ENCODE measurements at regions not wholly inside any gene's neighbourhood (a gene's known extent, or its start where the extent isn't known, plus 50 kb on each side); places are given as distances from the start of the nearest gene placed in this dataset.

GRCh38 chr4:140289486-140289885 is 84.0 kb upstream of the SCOC start:
- Histone ChIP-seq H3K9ac (ENCODE audit: control insufficient read depth, insufficient read depth, low read length) (no peak overlapping the region), H3K4me3 (no peak overlapping the region), H3K4me2 (ENCODE audit: control insufficient read depth, insufficient read depth) (no peak overlapping the region), H3K27ac (ENCODE audit: control insufficient read depth, insufficient read depth) (no peak overlapping the region), H4K20me1 (ENCODE audit: control insufficient read depth, insufficient read depth) (no peaks in the 10 kb centered on the region), H2AFZ (ENCODE audit: control insufficient read depth, low read depth, low read length) (no peak overlapping the region), H3K9me3 (replicated peaks; ENCODE audit: control insufficient read depth, insufficient read depth, low read length) (no peaks in the 10 kb centered on the region), H3K4me1 (ENCODE audit: control insufficient read depth, insufficient read depth, low read length) (no peaks in the 10 kb centered on the region), H3K36me3 (ENCODE audit: control insufficient read depth in 2 of 2, insufficient read depth in 2 of 2, low read length in 1 of 2) (no peaks in the 10 kb centered on the region), H3K79me2 (ENCODE audit: control insufficient read depth, insufficient read depth, low read length) (no peaks in the 10 kb centered on the region), H3K27me3 (replicated peaks in 1 of 2; ENCODE audit: control insufficient read depth in 2 of 2, insufficient read depth in 2 of 2, low read length in 1 of 2) (no peaks in the 10 kb centered on the region; a peak in 1 of 4 replicates)
- RAD21 ChIA-PET (ENCODE audit: unreplicated experiment), result no interaction called here
- CTCF ChIA-PET, result no interaction called here
- no peak for ATAC-seq
- no TSS peak for BruUV-seq (replicated peaks)
- WGBS (ENCODE audit: insufficient coverage, insufficient replicate concordance, low lambda C conversion rate, missing lambda C conversion rate), result 19% methylated on average over 2 of the region's 2 CpGs
- TF ChIP-seq KDM1A (IDR thresholded peaks at IDR 0.05; ENCODE audit: borderline replicate concordance) (no peak), BRCA1 (IDR thresholded peaks at IDR 0.05; ENCODE audit: low read depth, low read length) (no peak)
- in situ Hi-C loops (cut with MboI) (no loop called here), intact Hi-C loops (cut with micrococcal nuclease; ENCODE audit: unreplicated experiment) (no loop called here)
- POLR2A ChIA-PET, result no interaction called here
- SMC1A ChIA-PET (ENCODE audit: uncharacterized antibody, unreplicated experiment), result no interaction called here
- DNase-seq (ENCODE audit: low read depth, low spot score), result no peak
- no peak for FAIRE-seq

GRCh38 chr4:140286456-140286855 is 87.0 kb upstream of the SCOC start:
- Histone ChIP-seq H3K36me3 (ENCODE audit: control insufficient read depth in 2 of 2, insufficient read depth in 2 of 2, low read length in 1 of 2) (no peaks in the 10 kb centered on the region), H3K79me2 (ENCODE audit: control insufficient read depth, insufficient read depth, low read length) (no peaks in the 10 kb centered on the region), H3K4me3 (no peak overlapping the region), H3K27ac (ENCODE audit: control insufficient read depth, insufficient read depth) (no peak overlapping the region), H2AFZ (ENCODE audit: control insufficient read depth, low read depth, low read length) (no peak overlapping the region), H3K27me3 (replicated peaks in 1 of 2; ENCODE audit: control insufficient read depth in 2 of 2, insufficient read depth in 2 of 2, low read length in 1 of 2) (peaks cover 0 to 7% of the 10 kb centered on the region in 2 experiments; a peak in 1 of 4 replicates), H3K4me1 (ENCODE audit: control insufficient read depth, insufficient read depth, low read length) (no peaks in the 10 kb centered on the region), H4K20me1 (ENCODE audit: control insufficient read depth, insufficient read depth) (no peaks in the 10 kb centered on the region), H3K9ac (ENCODE audit: control insufficient read depth, insufficient read depth, low read length) (no peak overlapping the region), H3K4me2 (ENCODE audit: control insufficient read depth, insufficient read depth) (no peak overlapping the region), H3K9me3 (replicated peaks; ENCODE audit: control insufficient read depth, insufficient read depth, low read length) (no peaks in the 10 kb centered on the region)
- ATAC-seq (no peak), DNase-seq (ENCODE audit: low read depth, low spot score) (no peak), FAIRE-seq (no peak)
- ChIA-PET POLR2A (no interaction called here), SMC1A (ENCODE audit: uncharacterized antibody, unreplicated experiment) (no interaction called here), RAD21 (ENCODE audit: unreplicated experiment) (no interaction called here), CTCF (no interaction called here)
- intact Hi-C loops (cut with micrococcal nuclease; ENCODE audit: unreplicated experiment), result no loop called here
- TF ChIP-seq ZNF384 (IDR thresholded peaks at IDR 0.05; ENCODE audit: borderline replicate concordance, low read depth, low read length) (no peak), RB1 (IDR thresholded peaks at IDR 0.05; ENCODE audit: borderline replicate concordance) (no peak), ASH2L (IDR thresholded peaks at IDR 0.05; ENCODE audit: borderline replicate concordance, low read depth) (no peak), SUZ12 (IDR thresholded peaks at IDR 0.05; ENCODE audit: unreplicated experiment) (no peak), KAT2A (conservative IDR thresholded peaks at IDR 0.05; ENCODE audit: control insufficient read depth, low read depth, low read length) (no peak), GATAD2B (conservative IDR thresholded peaks at IDR 0.05; ENCODE audit: low read depth) (no peak)
- 68% methylated on average over 18 of the region's 18 CpGs for WGBS (ENCODE audit: insufficient coverage, insufficient replicate concordance, low lambda C conversion rate, missing lambda C conversion rate)
- no TSS peak for BruUV-seq (replicated peaks)
- in situ Hi-C loops (cut with MboI), result no loop called here

Measured in GM12878 (cell line).